Right lobe of liver (tissue), 6 donors: ENCODE measurements at regions not wholly inside any gene's neighbourhood (a gene's known extent, or its start where the extent isn't known, plus 50 kb on each side); places are given as distances from the start of the nearest gene placed in this dataset.

Source experiments
- ATAC-seq, 4 donors: fragments of 200-7000 bp; cut with Tn5 transposase; one replicate each; pipeline ENCODE4 v1.9.1; 2020; ENCODE audit warnings: mild to moderate bottlenecking in 4 of 4, moderate library complexity in 4 of 4
- DNase-seq, 3 donors: peaks; one replicate each; pipeline ENCODE4 v3.0.0-alpha.2; 2020
- H3K27ac ChIP-seq, 3 donors: fragments of 200-600 bp; one replicate each; pipeline ENCODE4 v1.8.0; 2022
- H3K27me3 ChIP-seq, 2 donors: fragments of 200-600 bp; one replicate each; pipeline ENCODE4 v1.8.0; 2022
- H3K36me3 ChIP-seq, 4 donors: fragments of 200-600 bp; sonication (generic) in 1 of 4; one replicate each; pipeline versions ENCODE4 v1.5.1 to v1.8.0; 2017 to 2022; ENCODE audit warnings: control low read depth in 1 of 4
- H3K4me1 ChIP-seq, 4 donors: fragments of 200-600 bp; sonication (generic) in 1 of 4; one replicate each; pipeline versions ENCODE4 v1.5.1 to v1.8.0; 2017 to 2022; ENCODE audit warnings: control low read depth in 1 of 4
- H3K4me3 ChIP-seq, 3 donors: fragments of 200-600 bp; one replicate each; pipeline ENCODE4 v1.8.0; 2022
- H3K9me3 ChIP-seq, 4 donors: fragments of 200-600 bp; sonication (generic) in 1 of 4; one replicate each; pipeline versions ENCODE4 v1.5.1 to v1.8.0; 2017 to 2022; ENCODE audit warnings: control low read depth in 1 of 4
- POLR2A ChIP-seq: fragments of 450-650 bp; IDR thresholded peaks from one replicate; pipeline ENCODE4 v1.6.1; 2017; ENCODE audit warnings: antibody characterized with exemption, mild to moderate bottlenecking
- WGBS: methylation state at CpG from one replicate; pipeline ENCODE4 v1.1.6; 2018; ENCODE audit warnings: low coverage, low lambda C conversion rate; ENCODE audit not compliant: insufficient coverage; ENCODE audit errors: missing lambda C conversion rate; 5-methylcytosine and 5-hydroxymethylcytosine counted together
- intact Hi-C, 2 donors: fragments of 100-400 bp; cut with DNase I; formaldehyde crosslinking; loops; one replicate each; pipeline versions ENCODE4 v1.11.2 to v1.14.1; 2022
- TF ChIP-seq, protein P1 (sequence below), 4 donors: fragments of 200-600 bp in 3 of 4; fragments of 450-650 bp in 1 of 4; IDR thresholded peaks; one replicate each; pipeline versions ENCODE4 v1.5.1 to v1.8.0; 2016 to 2022; ENCODE audit warnings: antibody characterized with exemption in 4 of 4, mild to moderate bottlenecking in 2 of 4
- donor health status: DM: no; HTN: yes; CAD: no.
- donor health status: DM: no; HTN: no; CAD: no.
- donor health status: DM: no; HTN: no; CAD: no.
- donor health status: DM: no; HTN: yes; CAD: no.
- donor health status: DM: no; HTN: yes; CAD: no.

DNA sequence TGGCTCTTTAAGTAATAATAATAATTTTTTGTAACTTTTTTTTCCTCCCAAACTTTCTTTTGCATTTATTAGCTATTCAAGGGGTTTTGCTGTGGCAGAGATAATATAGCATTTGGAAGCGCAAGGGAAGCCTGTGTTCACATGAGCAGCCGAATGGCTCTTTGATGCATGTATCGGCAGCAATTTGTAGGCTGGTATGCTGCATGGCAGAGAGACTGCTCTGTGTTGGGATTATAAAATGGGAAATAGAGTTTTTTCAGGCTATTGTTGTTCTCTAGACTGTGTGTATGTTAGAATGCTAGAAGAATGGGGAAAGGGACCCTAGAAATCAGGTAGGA, 94.6 kb upstream of the SALL1 start:
- Histone ChIP-seq H3K27ac (no peak overlapping the region), H3K4me3 (no peak overlapping the region), H3K4me1 (peaks cover 0 to 11% (median 3%) of the 10 kb centered on the region in 4 donors), H3K36me3 (no peaks in the 10 kb centered on the region), H3K9me3 (no peaks in the 10 kb centered on the region), H3K27me3 (no peaks in the 10 kb centered on the region)
- no peak for TF ChIP-seq POLR2A
- TF ChIP-seq, protein P1, sequence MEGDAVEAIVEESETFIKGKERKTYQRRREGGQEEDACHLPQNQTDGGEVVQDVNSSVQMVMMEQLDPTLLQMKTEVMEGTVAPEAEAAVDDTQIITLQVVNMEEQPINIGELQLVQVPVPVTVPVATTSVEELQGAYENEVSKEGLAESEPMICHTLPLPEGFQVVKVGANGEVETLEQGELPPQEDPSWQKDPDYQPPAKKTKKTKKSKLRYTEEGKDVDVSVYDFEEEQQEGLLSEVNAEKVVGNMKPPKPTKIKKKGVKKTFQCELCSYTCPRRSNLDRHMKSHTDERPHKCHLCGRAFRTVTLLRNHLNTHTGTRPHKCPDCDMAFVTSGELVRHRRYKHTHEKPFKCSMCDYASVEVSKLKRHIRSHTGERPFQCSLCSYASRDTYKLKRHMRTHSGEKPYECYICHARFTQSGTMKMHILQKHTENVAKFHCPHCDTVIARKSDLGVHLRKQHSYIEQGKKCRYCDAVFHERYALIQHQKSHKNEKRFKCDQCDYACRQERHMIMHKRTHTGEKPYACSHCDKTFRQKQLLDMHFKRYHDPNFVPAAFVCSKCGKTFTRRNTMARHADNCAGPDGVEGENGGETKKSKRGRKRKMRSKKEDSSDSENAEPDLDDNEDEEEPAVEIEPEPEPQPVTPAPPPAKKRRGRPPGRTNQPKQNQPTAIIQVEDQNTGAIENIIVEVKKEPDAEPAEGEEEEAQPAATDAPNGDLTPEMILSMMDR (IDR thresholded peaks at IDR 0.05), result no peak
- DNase-seq (no peak), ATAC-seq (no peak)
- WGBS, result 90% methylated on average over 3 of the region's 3 CpGs
- intact Hi-C loops, result no loop called here

DNA sequence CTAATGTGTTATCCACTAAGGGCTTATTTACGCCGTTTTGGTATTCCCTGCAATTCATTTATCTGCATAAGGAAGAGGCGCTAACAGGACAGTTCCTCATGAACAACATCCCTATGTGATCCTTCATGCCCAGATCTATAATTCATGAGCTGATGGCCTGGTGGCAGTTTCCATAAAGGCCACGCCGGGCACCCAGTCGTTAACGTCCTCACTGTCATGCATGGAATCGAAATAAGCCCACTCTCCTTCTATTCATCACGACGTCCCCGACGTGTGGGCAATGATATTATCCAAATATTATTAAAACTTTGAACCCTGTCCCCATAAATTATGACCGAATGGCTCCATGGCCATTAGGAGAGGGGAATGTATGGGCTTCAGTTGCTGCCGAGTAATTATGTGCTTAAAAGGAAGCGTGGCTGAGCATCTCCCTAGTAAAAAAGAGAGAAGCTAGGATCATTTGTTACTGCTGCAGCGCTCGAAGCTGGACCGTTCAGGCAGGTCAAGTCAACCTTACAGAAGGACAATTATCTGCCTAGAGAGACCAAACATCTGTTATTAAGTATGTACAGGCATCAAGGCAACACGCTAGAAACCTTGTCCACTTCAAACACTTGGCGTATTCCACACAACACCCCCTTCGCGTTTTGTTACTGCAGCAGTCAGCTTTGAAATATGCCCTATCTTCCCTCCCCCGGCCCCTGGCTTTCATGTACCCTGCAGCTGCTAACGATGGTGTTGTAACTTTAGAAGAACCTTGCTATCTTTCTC, 94.0 kb upstream of the SALL1 start:
- WGBS, result 80% methylated on average over 21 of the region's 24 CpGs
- no peak overlapping the region for H3K27ac ChIP-seq
- no peak overlapping the region for H3K4me3 ChIP-seq
- ATAC-seq (no peak), DNase-seq (no peak)
- H3K9me3 ChIP-seq, result no peaks in the 10 kb centered on the region
- no peaks in the 10 kb centered on the region for H3K36me3 ChIP-seq
- intact Hi-C loops, result no loop called here
- H3K27me3 ChIP-seq, result no peaks in the 10 kb centered on the region
- TF ChIP-seq POLR2A, result no peak
- TF ChIP-seq, protein P1 (IDR thresholded peaks at IDR 0.05), result no peak
- H3K4me1 ChIP-seq, result peaks cover 0 to 11% (median 3%) of the 10 kb centered on the region in 4 donors

DNA sequence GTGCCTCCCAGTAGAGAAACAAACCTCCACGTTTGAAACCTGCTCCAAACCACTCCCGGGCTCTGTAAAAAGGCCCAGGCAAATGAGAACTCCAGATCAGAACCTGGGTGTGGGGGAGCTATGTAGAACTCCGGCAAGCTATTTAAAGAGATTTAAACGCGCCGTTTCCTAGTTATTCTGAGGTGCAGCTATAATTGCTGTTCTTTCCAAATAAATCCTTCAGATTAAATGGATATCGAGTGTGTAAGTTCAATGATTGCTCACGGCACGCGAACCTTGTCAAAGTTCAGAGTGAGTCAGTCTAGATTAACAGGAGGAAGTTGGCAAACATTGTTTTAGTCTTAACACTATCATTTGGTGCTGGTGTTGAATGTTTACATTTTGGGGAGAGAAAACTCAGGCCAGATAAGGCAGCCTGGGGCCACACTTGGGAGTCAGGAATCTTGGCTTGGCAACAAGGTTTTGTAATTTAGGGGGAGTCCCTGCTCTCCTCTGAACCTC, 92.9 kb upstream of the SALL1 start:
- H3K27ac ChIP-seq, result peak overlapping the region in 2 of 3 donors; percentile 36 to 75
- H3K27me3 ChIP-seq, result no peaks in the 10 kb centered on the region
- H3K9me3 ChIP-seq, result no peaks in the 10 kb centered on the region
- DNase-seq, result peak; percentile 47 to 61 (median 56)
- peak; percentile 88 to 96 (median 93) for ATAC-seq
- 5% methylated on average over 10 of the region's 10 CpGs for WGBS
- intact Hi-C loops, result no loop called here
- no peak overlapping the region for H3K4me3 ChIP-seq
- H3K4me1 ChIP-seq, result peaks cover 0 to 11% (median 3%) of the 10 kb centered on the region in 4 donors
- H3K36me3 ChIP-seq, result no peaks in the 10 kb centered on the region
- TF ChIP-seq, protein P1 (IDR thresholded peaks at IDR 0.05), result no peak
- TF ChIP-seq POLR2A, result no peak

DNA sequence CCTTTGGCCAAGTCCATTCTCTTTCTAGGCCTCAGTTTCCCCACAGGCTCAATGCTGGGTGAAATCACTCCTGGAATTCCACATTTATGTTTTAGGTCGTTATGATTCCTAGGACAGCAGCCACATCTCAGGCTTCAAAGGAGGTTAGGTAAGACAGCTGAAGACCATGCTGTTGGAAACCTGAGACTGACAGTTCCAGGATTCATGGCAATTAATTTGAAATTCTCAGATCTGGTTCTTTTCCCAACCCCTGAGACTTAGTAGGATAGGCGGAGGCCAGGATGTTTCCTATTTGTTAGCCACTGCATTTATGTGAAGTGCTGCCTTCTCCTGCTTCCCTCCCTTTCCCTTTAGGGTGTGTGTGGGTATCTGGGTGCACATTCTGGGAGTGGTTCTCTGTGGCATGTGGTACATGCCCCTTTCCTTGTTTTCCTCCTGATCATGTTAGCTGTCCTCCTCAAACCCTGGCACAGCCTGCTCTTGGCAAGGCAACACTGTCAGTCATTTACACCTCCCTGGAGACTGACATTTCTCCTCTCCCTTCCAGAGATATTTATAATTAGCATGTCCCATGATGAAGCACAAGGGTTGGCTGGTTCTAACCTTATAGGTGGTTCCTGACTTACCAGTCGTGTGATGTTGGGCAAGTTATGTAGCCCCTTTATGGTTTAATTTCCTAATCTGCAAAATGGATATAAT, 91.4 kb upstream of the SALL1 start:
- WGBS, result 70% methylated on average over 3 of the region's 3 CpGs
- no peak overlapping the region for H3K4me3 ChIP-seq
- intact Hi-C loops, result no loop called here
- DNase-seq (no peak), ATAC-seq (no peak)
- peaks cover 0 to 17% (median 5%) of the 10 kb centered on the region in 4 donors for H3K4me1 ChIP-seq
- no peaks in the 10 kb centered on the region for H3K36me3 ChIP-seq
- no peak overlapping the region for H3K27ac ChIP-seq
- H3K27me3 ChIP-seq, result no peaks in the 10 kb centered on the region
- no peaks in the 10 kb centered on the region for H3K9me3 ChIP-seq
- TF ChIP-seq, protein P1 (IDR thresholded peaks at IDR 0.05), result no peak
- no peak for TF ChIP-seq POLR2A
